Activated T-cell treated with anti-CD3 and anti-CD28 coated beads, Interleukin-2, amount 50 U/mL, for 48 hours (primary cell): ENCODE measurements at regions not wholly inside any gene's neighbourhood (a gene's known extent, or its start where the extent isn't known, plus 50 kb on each side); places are given as distances from the start of the nearest gene placed in this dataset.
"Not testable (repeated sequence)": the region's sequence is repeated elsewhere in the genome, so short reads cannot be mapped to it uniquely, and the experiment has no call there.

Experiments
- DNase-seq, 2 experiments: peaks; one replicate each; pipeline ENCODE4 v3.0.0-alpha.2; 2020

DNA sequence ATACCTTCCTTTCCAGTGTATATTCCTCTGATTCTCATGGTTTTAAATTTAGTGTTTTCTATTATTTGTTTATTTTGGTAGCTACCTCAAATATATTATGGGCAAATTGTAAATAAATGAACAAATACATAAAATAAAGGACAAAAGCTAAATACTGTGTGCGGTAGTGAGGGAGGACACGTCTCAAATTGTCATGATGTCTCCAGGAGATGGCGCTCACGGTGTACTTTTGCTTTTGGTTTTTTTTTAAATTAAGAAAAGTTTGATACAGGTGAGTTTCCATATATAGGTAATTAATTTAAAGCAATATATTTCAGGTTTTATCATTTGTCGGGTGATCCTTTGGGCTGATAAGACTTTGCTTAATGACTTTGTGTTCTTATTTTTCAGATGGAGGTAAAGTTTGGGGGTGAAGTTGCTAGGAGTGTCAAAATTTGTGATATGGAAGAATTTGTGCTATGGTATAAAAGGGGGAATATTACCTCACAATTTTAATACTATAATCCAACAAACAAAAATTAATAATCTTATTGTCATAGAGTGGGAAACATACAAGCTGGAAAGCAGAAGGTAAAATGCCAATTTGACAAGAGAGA is 68.4 kb upstream of the TMEM229A start:
- no peak for DNase-seq

GRCh38 chr7:124100190-124100589 is 67.3 kb upstream of the TMEM229A start:
- DNase-seq, result no peak

DNA sequence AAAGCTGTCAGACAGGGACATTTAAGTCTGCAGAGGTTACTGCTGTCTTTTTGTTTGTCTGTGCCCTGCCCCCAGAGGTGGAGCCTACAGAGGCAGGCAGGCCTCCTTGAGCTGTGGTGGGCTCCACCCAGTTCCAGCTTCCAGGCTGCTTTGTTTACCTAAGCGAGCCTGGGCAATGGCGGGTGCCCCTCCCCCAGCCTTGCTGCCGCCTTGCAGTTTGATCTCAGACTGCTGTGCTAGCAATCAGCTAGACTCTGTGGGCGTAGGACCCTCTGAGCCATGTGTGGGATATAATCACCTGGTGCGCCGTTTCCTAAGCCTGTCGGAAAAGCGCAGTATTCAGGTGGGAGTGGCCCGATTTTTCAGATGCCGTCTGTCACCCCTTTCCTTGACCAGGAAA is 66.7 kb upstream of the TMEM229A start:
- DNase-seq, result not testable (repeated sequence)

GRCh38 chr7:124089621-124090020 is 56.8 kb upstream of the TMEM229A start:
- no peak for DNase-seq

- DNase-seq, result no peak
Observed at GRCh38 chr7:124088590-124088989, 55.7 kb upstream of the TMEM229A start.

- no peak for DNase-seq
Observed at GRCh38 chr7:124086843-124087242, 54.0 kb upstream of the TMEM229A start.

DNA sequence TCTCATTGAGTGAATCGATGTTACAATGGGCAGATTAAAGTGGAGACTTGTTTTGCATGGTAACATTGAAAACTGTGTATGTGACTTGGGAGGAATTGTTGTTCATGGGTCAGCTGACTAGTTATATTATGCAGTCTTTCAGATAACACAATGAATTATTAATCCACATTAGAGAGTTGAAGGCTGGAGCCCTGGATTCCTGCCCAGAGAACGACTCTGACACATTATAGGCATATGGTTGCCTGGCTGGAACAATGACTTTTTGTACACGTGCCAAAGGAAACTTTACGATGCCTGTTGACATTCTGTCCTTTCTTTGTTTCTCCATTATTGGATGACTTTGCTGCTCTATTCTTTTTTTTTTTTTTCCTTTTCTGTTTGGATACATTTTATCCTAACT is 52.3 kb upstream of the TMEM229A start:
- no peak for DNase-seq

GRCh38 chr7:124084024-124084423 is 51.2 kb upstream of the TMEM229A start:
- DNase-seq, result no peak
